IPS DF 6.9 (cell line): ENCODE measurements at regions not wholly inside any gene's neighbourhood (a gene's known extent, or its start where the extent isn't known, plus 50 kb on each side); places are given as distances from the start of the nearest gene placed in this dataset.
"Not testable (repeated sequence)": the region's sequence is repeated elsewhere in the genome, so short reads cannot be mapped to it uniquely, and the experiment has no call there.

Experiments
- DNase-seq: peaks from one replicate; pipeline ENCODE4 v3.0.0-alpha.2; 2013; ENCODE audit warnings: low read depth, low spot score
- H3K27ac ChIP-seq: one replicate; pipeline ENCODE4 v1.5.1; 2013; ENCODE audit warnings: low read length, control low read depth
- H3K27me3 ChIP-seq: 2 replicates; pipeline ENCODE4 v1.6.1; 2013; ENCODE audit warnings: mild to moderate bottlenecking, low read length; ENCODE audit not compliant: control insufficient read depth, insufficient read depth
- H3K36me3 ChIP-seq: 2 replicates; pipeline ENCODE4 v1.6.1; 2013; ENCODE audit warnings: low read length; ENCODE audit not compliant: control insufficient read depth, insufficient read depth
- H3K4me1 ChIP-seq: 2 replicates; pipeline ENCODE4 v1.6.1; 2013; ENCODE audit warnings: low read length; ENCODE audit not compliant: control insufficient read depth, insufficient read depth
- H3K4me3 ChIP-seq: 2 replicates; pipeline ENCODE4 v1.5.1; 2013; ENCODE audit warnings: mild to moderate bottlenecking, low read length
- H3K9me3 ChIP-seq: 2 replicates; pipeline ENCODE4 v1.6.1; 2013; ENCODE audit warnings: low read length, inconsistent platforms; ENCODE audit not compliant: control insufficient read depth, insufficient read depth
- WGBS: extraction: QIAGEN DNeasy Blood & Tissue Kit; methylation state at CpG from one replicate; pipeline ENCODE4 v1.1.7; 2013; ENCODE audit warnings: mixed read lengths, missing lambda C conversion rate; ENCODE audit not compliant: insufficient read length, insufficient coverage; 5-methylcytosine and 5-hydroxymethylcytosine counted together

DNA sequence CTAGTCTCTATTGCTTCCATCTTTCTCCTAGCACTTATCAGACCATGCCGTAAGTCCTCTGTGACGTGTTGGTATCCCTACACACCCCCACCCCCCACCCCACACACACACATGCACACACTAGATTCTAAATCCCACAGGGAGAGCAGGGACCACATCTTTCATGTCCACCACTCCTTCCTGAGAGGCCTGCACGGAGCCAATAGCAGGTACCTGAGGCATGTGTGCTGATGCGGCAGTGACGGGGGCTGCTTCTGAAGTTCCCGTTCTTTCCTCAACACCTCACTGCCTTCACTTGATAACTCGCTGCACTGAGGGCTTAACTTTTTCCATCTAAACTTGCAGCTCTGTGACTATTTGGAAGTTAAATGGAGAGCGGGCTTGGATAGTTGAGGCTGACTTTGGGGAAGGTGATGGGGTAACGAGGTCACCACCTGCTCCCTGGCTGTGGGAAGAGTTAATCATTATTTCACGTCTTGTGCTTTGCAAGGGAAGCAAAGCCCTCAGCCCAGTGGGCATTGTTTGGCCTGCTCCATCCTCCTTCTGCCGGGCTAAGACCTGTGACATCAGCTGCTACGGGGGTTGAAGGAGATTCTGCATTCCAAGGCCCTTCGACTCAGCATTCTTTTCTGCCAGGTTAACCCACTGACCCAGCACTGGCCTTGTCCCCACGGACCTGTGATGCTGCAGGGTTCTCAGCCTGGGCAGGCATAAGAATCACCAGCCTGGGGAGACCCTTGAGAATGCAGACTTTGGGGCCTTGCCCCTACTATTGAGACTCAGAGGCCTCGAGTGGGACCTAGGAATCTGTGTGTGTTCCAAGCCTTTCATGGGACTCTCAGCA lies 187.8 kb downstream of the ANKRD60 start:
- DNase-seq = no peak
- no CpG with 5 or more reads among the region's 15 CpGs for whole genome bisulfite sequencing
- Histone ChIP-seq H3K4me1 (no peaks in the 10 kb centered on the region), H3K27me3 (no peaks in the 10 kb centered on the region), H3K36me3 (no peaks in the 10 kb centered on the region), H3K27ac (no peak overlapping the region), H3K4me3 (no peak overlapping the region), H3K9me3 (no peaks in the 10 kb centered on the region)

DNA sequence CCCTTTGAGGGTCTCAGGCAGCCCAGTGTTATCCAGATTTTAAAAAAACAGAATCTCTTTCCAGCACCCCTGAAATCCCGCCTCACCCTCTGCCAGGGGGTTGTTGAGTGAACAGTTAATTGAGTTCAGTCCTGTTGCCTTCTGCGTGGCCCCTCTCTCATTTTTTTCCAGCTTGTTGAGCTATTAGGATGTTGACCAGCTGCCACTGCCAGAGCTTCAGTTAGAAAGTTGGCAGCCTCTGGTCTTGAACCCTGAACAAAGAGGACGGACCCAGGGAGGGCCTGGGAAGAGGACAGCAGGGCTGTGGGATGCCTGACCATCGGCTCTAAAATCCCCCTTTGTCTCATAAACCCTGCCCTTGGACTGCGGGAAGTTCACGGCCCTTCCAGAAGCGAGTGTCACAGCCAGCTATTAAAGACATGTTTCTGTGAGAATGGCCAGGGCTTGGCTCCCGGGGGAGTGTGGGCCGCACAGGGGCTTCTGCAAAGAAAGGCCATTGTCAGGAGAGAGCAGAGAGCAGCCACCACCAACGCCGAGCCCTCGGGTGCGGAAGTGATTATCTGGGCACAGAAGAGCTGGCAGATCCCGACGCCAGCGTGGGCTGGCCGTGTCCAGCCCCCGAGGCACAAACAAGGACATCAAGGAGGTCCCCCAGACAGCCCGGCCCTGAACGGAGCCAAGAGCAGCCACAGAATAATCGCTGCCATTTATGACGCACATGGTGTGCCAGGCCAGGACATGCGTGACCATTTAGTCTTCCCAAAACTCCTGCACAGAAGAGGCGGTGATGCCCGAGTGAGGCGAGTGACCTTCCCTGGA lies 189.0 kb downstream of the ANKRD60 start:
- H3K4me3 ChIP-seq = no peak overlapping the region
- no peaks in the 10 kb centered on the region for H3K9me3 ChIP-seq
- no peaks in the 10 kb centered on the region for H3K36me3 ChIP-seq
- H3K27ac ChIP-seq = no peak overlapping the region
- DNase-seq = no peak
- WGBS = no CpG with 5 or more reads among the region's 26 CpGs
- H3K27me3 ChIP-seq = no peaks in the 10 kb centered on the region
- H3K4me1 ChIP-seq = no peaks in the 10 kb centered on the region

DNA sequence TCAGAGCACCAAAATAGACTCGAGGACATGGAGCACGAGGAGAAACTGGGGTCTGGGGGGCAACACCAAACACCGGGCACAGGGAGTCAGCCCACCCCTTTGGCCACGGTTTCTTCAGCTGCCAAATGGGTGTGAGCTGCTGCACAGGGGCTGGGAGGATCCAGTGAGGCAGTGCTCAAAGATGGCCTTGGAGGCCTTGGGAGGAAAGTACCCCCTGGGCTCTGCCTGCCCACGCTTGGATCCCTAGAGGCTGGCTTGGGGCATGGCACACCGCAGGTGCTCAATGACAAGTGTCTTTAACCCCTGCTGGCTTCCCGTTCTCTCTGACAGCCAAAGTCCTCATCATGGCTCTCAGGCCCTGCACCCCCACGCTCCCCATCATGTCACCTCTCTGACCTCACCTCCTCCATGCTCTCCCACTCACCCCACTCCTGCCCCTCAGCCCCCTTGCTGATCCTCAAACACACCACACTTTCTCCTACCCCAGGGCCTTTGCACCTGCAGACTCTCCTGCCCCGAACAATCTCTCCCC lies 190.3 kb downstream of the ANKRD60 start:
- no peak for DNase-seq
- no peak overlapping the region for H3K4me3 ChIP-seq
- H3K36me3 ChIP-seq = no peaks in the 10 kb centered on the region
- H3K4me1 ChIP-seq = no peaks in the 10 kb centered on the region
- no peak overlapping the region for H3K27ac ChIP-seq
- WGBS = no CpG with 5 or more reads among the region's 9 CpGs
- H3K27me3 ChIP-seq = no peaks in the 10 kb centered on the region
- H3K9me3 ChIP-seq = no peaks in the 10 kb centered on the region; the same call in 1 of the 2 replicates

DNA sequence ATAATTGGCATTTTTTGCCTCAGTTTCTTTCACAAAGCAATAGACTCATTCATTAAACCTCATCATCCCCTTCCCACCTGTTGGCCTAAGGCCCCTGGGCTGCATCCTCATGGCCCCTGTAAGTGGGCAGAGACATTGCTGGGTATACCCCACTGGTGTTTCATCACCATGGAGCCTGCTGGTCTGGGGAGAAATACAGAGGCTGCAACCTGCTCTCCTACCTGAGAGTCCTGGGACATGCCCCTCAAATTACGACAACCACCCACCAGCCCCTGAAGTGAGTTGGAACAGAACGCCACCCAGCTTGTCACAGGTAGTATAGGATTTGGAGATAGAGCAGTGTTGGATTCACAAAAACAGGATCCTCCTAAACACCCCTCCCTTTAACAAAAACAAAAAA lies 190.8 kb downstream of the ANKRD60 start:
- Histone ChIP-seq H3K4me3 (no peak overlapping the region), H3K9me3 (no peaks in the 10 kb centered on the region; the same call in 1 of the 2 replicates), H3K27ac (no peak overlapping the region), H3K27me3 (no peaks in the 10 kb centered on the region), H3K36me3 (no peaks in the 10 kb centered on the region), H3K4me1 (no peaks in the 10 kb centered on the region)
- DNase-seq = no peak
- WGBS = no CpG with 5 or more reads among the region's 2 CpGs

DNA sequence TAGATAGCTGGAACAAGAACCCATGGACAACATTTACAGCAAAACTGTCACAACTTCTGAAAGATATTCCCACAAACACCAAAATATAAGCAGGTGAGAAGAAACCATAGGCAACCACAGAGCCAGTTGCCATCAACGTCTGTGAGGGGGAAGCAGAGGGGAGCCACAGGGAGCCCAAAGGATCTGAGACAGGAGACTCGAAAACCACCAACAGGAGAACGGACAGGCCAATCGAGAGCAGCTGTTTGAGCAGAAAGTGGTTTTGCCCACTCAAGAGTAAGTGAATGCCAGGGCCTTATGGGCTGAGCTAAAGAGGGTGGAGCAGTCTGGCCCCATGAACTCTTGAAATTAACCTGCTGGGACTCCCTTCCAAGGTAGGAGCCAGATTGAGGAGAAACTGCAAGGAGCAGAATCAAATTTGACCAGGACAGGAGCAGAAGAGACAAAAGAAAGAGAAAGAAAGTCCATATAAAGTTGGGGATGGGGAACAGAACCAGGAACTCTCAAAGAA lies 195.4 kb downstream of the ANKRD60 start:
- Histone ChIP-seq H3K27me3 (no peaks in the 10 kb centered on the region), H3K4me3 (no peak overlapping the region), H3K4me1 (no peaks in the 10 kb centered on the region), H3K27ac (no peak overlapping the region), H3K36me3 (no peaks in the 10 kb centered on the region), H3K9me3 (no peaks in the 10 kb centered on the region; the same call in 1 of the 2 replicates)
- DNase-seq = no peak
- WGBS = no CpG with 5 or more reads among the region's 4 CpGs

DNA sequence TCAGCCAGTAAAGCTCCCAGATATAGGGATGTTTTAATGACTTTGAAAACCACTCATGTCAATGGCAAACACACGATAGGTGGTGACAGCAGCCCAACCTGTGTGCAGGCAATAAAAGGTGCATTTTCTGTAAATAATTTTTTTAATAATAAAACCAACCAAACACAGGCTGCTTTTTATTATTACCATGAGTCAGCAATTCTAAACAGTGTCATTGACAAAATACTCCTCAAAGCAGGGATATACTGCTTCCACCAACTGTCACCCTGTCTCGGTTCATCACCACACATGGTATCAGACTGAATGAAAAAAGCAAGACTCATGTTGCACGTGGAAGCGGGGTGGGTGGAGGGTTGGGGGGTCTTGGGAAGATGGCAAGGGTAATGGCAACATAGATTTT lies 195.9 kb downstream of the ANKRD60 start:
- H3K4me1 ChIP-seq = no peaks in the 10 kb centered on the region
- no peak overlapping the region for H3K4me3 ChIP-seq
- H3K9me3 ChIP-seq = no peaks in the 10 kb centered on the region; the same call in 1 of the 2 replicates
- DNase-seq = no peak
- WGBS = no CpG with 5 or more reads among the region's 4 CpGs
- no peak overlapping the region for H3K27ac ChIP-seq
- no peaks in the 10 kb centered on the region for H3K27me3 ChIP-seq
- no peaks in the 10 kb centered on the region for H3K36me3 ChIP-seq

DNA sequence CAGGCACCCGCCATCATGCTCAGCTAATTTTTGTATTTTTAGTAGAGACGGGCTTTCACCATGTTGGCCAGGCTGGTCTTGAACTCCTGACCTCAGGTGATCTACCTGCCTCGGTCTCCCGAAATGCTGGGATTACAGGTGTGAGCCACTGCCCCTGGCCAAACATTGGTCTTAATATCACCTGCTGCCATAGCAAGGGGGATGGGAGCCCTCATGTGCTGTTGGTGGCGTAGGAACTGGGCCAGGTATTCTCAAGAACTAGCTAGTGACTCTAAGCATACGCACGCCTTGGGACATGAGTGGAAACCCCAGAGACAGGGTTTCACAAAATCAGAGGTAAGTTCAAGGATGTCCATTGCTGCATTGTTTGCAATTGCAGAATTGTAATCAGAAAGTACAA lies 197.1 kb downstream of the ANKRD60 start:
- not testable (repeated sequence) for H3K9me3 ChIP-seq, DNase-seq, H3K27ac ChIP-seq, H3K4me1 ChIP-seq, H3K4me3 ChIP-seq, H3K36me3 ChIP-seq, H3K27me3 ChIP-seq
- no CpG with 5 or more reads among the region's 7 CpGs for WGBS

DNA sequence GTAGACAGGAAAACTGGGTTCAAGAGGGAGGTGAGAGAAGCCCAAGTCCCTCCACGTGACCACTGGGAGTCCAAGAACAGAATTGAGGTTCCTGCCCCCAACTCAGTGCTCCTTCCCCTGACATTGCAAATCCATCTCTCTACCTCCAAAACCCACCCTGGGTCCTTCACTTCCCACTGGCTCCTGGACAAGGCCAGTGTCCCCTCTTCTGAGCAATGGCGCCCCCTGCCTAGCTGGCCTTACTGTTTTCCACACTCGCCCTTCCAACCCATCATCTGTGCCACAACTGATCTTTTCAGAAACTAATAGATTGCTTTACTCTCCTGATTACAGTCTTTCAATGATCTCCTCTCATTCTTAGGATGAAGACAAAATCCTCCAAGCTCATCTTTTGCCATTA lies 200.3 kb downstream of the ANKRD60 start:
- Histone ChIP-seq H3K27me3 (no peaks in the 10 kb centered on the region; the same call in 1 of the 2 replicates), H3K4me1 (no peaks in the 10 kb centered on the region), H3K27ac (no peak overlapping the region), H3K4me3 (no peak overlapping the region), H3K36me3 (no peaks in the 10 kb centered on the region), H3K9me3 (no peaks in the 10 kb centered on the region)
- WGBS = no CpG with 5 or more reads among the region's 3 CpGs
- DNase-seq = no peak

DNA sequence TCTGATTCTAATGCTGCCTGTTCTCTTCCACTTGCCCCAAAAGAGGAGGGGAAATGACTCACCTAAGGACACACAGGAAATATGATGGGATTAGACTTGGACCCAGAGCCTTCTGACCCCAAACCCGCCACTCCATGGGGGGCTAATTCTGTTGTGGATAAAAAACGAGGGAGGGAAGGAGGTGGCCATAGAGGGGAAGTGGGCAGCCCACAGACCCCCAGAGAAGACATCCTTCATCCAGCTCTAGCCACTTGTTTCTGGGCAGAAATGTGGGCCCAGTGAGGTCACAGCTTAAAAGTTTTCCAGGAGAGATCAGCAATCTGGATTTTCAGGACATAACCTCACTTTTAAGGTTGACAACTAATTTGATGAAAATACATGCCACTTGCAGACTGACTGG lies 202.1 kb downstream of the ANKRD60 start:
- Histone ChIP-seq H3K36me3 (no peaks in the 10 kb centered on the region), H3K4me3 (no peak overlapping the region), H3K27ac (no peak overlapping the region), H3K27me3 (no peaks in the 10 kb centered on the region; the same call in 1 of the 2 replicates), H3K9me3 (no peaks in the 10 kb centered on the region), H3K4me1 (no peaks in the 10 kb centered on the region)
- DNase-seq = no peak
- WGBS = no CpG with 5 or more reads among the region's 2 CpGs

DNA sequence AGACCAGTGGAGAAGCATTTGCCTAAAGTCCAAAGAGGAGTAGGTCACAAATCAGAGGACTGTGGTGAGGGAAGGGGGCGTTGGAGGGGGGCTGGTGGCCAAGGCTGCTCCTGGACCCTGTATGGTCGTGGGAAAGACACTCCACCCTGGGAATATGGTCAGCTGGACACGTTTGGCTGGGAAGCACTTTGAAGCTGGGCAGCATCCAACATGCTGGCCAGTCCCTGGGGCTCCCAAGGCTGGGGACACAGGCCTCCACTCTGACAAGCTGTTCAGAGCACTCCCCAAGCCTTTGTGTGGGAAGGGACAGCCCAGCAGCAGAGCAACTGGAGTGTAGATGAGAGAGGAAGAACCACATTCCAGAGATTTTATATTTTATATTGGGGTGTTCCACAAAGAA lies 203.2 kb downstream of the ANKRD60 start:
- Histone ChIP-seq H3K4me3 (no peak overlapping the region), H3K4me1 (no peaks in the 10 kb centered on the region), H3K27ac (no peak overlapping the region), H3K27me3 (no peaks in the 10 kb centered on the region; the same call in 1 of the 2 replicates), H3K9me3 (no peaks in the 10 kb centered on the region), H3K36me3 (no peaks in the 10 kb centered on the region)
- no peak for DNase-seq
- no CpG with 5 or more reads among the region's 3 CpGs for WGBS
